HFFc6 (cell line): ENCODE measurements at regions not wholly inside any gene's neighbourhood (a gene's known extent, or its start where the extent isn't known, plus 50 kb on each side); places are given as distances from the start of the nearest gene placed in this dataset.

Experiments
- DNase-seq: peaks from one replicate; pipeline ENCODE4 v3.0.0-alpha.2; 2018
- H3K27ac Mint-ChIP-seq: 2 replicates; pipeline ENCODE4 v1.8.0; 2020; ENCODE audit warnings: mild to moderate bottlenecking, mixed read lengths
- H3K27me3 Mint-ChIP-seq: 2 replicates; pipeline ENCODE4 v1.8.0; 2021; ENCODE audit warnings: mild to moderate bottlenecking, moderate library complexity, mixed read lengths; ENCODE audit not compliant: insufficient read depth
- H3K36me3 Mint-ChIP-seq: 2 replicates; pipeline ENCODE4 v1.8.0; 2021; ENCODE audit warnings: low read depth, mixed read lengths
- H3K4me1 Mint-ChIP-seq: 2 replicates; pipeline ENCODE4 v1.8.0; 2020; ENCODE audit warnings: low read depth, mixed read lengths
- H3K4me3 Mint-ChIP-seq: 2 replicates; pipeline ENCODE4 v1.8.0; 2020; ENCODE audit warnings: mild to moderate bottlenecking, moderate library complexity, mixed read lengths
- H3K9me3 Mint-ChIP-seq: 2 replicates; pipeline ENCODE4 v1.8.0; 2020; ENCODE audit warnings: mild to moderate bottlenecking, mixed read lengths
- CTCF ChIP-seq: fragments of 200-600 bp; sonication (generic); IDR thresholded peaks from 2 replicates; pipeline ENCODE4 v1.5.0; 2021; ENCODE audit warnings: antibody characterized with exemption, mild to moderate bottlenecking

- Mint-ChIP-seq H3K27ac (no peak overlapping the region), H3K4me3 (no peak overlapping the region), H3K9me3 (no peaks in the 10 kb centered on the region), H3K4me1 (peaks cover 3% of the 10 kb centered on the region; the same call in 1 of the 2 replicates), H3K36me3 (no peaks in the 10 kb centered on the region), H3K27me3 (peaks cover 2% of the 10 kb centered on the region)
- no peak for DNase-seq
- no peak for TF ChIP-seq CTCF
These were observed 180.5 kb upstream of the GORAB start for GRCh38 chr1:170351366-170351946.

GRCh38 chr1:170354246-170354645, 177.7 kb upstream of the GORAB start:
- no peak for TF ChIP-seq CTCF
- Mint-ChIP-seq H3K4me3 (no peak overlapping the region), H3K27ac (no peak overlapping the region), H3K4me1 (no peaks in the 10 kb centered on the region; the same call in 1 of the 2 replicates), H3K27me3 (peaks cover 3% of the 10 kb centered on the region), H3K9me3 (peaks cover 9% of the 10 kb centered on the region), H3K36me3 (peaks cover 12% of the 10 kb centered on the region)
- DNase-seq = no peak

GRCh38 chr1:170354690-170355089, 177.3 kb upstream of the GORAB start:
- Mint-ChIP-seq H3K36me3 (peaks cover 16% of the 10 kb centered on the region), H3K4me1 (no peaks in the 10 kb centered on the region; the same call in 1 of the 2 replicates), H3K27me3 (peaks cover 2% of the 10 kb centered on the region), H3K9me3 (peaks cover 13% of the 10 kb centered on the region), H3K27ac (no peak overlapping the region), H3K4me3 (no peak overlapping the region)
- TF ChIP-seq CTCF = no peak
- DNase-seq = no peak

- DNase-seq = no peak
- Mint-ChIP-seq H3K4me3 (no peak overlapping the region), H3K36me3 (peaks cover 19% of the 10 kb centered on the region), H3K27ac (no peak overlapping the region), H3K9me3 (peaks cover 16% of the 10 kb centered on the region), H3K4me1 (no peaks in the 10 kb centered on the region; the same call in 1 of the 2 replicates), H3K27me3 (peaks cover 2% of the 10 kb centered on the region)
- TF ChIP-seq CTCF = no peak
These were observed 176.6 kb upstream of the GORAB start for GRCh38 chr1:170355267-170355801.

- peaks cover 19% of the 10 kb centered on the region for H3K36me3 Mint-ChIP-seq
- TF ChIP-seq CTCF = no peak
- H3K9me3 Mint-ChIP-seq = peaks cover 16% of the 10 kb centered on the region
- no peak for DNase-seq
- peaks cover 2% of the 10 kb centered on the region for H3K27me3 Mint-ChIP-seq
- H3K4me3 Mint-ChIP-seq = no peak overlapping the region
- H3K27ac Mint-ChIP-seq = no peak overlapping the region
- no peaks in the 10 kb centered on the region for H3K4me1 Mint-ChIP-seq
These were observed 175.4 kb upstream of the GORAB start for GRCh38 chr1:170356585-170356984.
